D721Med (cell line): ENCODE measurements at regions not wholly inside any gene's neighbourhood (a gene's known extent, or its start where the extent isn't known, plus 50 kb on each side); places are given as distances from the start of the nearest gene placed in this dataset.
"Not testable (repeated sequence)": the region's sequence is repeated elsewhere in the genome, so short reads cannot be mapped to it uniquely, and the experiment has no call there.

Source experiments
- DNase-seq: peaks from one replicate; pipeline ENCODE4 v3.0.0; 2011; ENCODE audit warnings: low spot score; ENCODE audit not compliant: insufficient read length
- FAIRE-seq: peaks from 2 replicates; lab custom pipeline; 2011; peaks lifted over from hg19 to GRCh38; lab: Jason Lieb, UNC
- CTCF ChIP-seq: IDR thresholded peaks from 2 replicates; pipeline ENCODE4 v1.5.1; 2012; ENCODE audit warnings: mild to moderate bottlenecking, control low read depth; ENCODE audit not compliant: insufficient read depth; ENCODE audit errors: missing control alignments

- no peak for FAIRE-seq
- TF ChIP-seq CTCF: no peak
These were observed 239.0 kb downstream of the ISL1 start for GRCh38 chr5:51622161-51622790.

GRCh38 chr5:51625224-51625968 lies 242.1 kb downstream of the ISL1 start:
- no peak for DNase-seq
- FAIRE-seq: no peak
- TF ChIP-seq CTCF: no peak

More at GRCh38 chr5:51622161-51622790, 239.0 kb downstream of the ISL1 start:
- DNase-seq: no peak

GRCh38 chr5:51632027-51632426 lies 248.8 kb downstream of the ISL1 start:
- DNase-seq: no peak
- TF ChIP-seq CTCF: no peak
- FAIRE-seq: no peak

GRCh38 chr5:51632793-51633192 lies 249.5 kb downstream of the ISL1 start:
- FAIRE-seq (no peak), DNase-seq (no peak)
- no peak for TF ChIP-seq CTCF

- not testable (repeated sequence) for FAIRE-seq, DNase-seq
These were observed 253.7 kb downstream of the ISL1 start for GRCh38 chr5:51636973-51637372.

GRCh38 chr5:51644976-51645375 lies 261.7 kb downstream of the ISL1 start:
- no peak for FAIRE-seq
- DNase-seq: no peak
- no peak for TF ChIP-seq CTCF

- no peak for FAIRE-seq
- no peak for TF ChIP-seq CTCF
These were observed 263.2 kb downstream of the ISL1 start for GRCh38 chr5:51646482-51646881.

More at GRCh38 chr5:51646482-51646881, 263.2 kb downstream of the ISL1 start:
- DNase-seq: no peak
